Caco-2 (cell line): ENCODE measurements at regions not wholly inside any gene's neighbourhood (a gene's known extent, or its start where the extent isn't known, plus 50 kb on each side); places are given as distances from the start of the nearest gene placed in this dataset.

Experiments
- BruUV-seq: library from RNA; stranded (reverse); fragments of 400-500 nt; replicated peaks from 2 replicates; lab custom pipeline; 2021; lab: Mats Ljungman, UMichigan
- CTCF ChIA-PET: fragments of 300-600 bp; sonication (Branson Sonifier 250); formaldehyde crosslinking; loops from one replicate; lab custom pipeline; 2022; ENCODE audit warnings: antibody characterized with exemption; lab: Charles Lee
- POLR2A ChIA-PET: fragments of 300-600 bp; sonication (Branson Sonifier 250); formaldehyde crosslinking; loops from one replicate; lab custom pipeline; 2022; ENCODE audit warnings: antibody characterized with exemption; lab: Charles Lee
- DNase-seq, 2 experiments: peaks; one replicate each; pipeline versions ENCODE4 v3.0.0 to v3.0.0-alpha.2; 2020 to 2022
- H3K27me3 ChIP-seq: replicated peaks from 2 replicates; pipeline ENCODE4 v1.6.0; 2011; ENCODE audit warnings: low read length; ENCODE audit not compliant: control insufficient read depth, insufficient read depth
- H3K36me3 ChIP-seq: 2 replicates; pipeline ENCODE4 v1.5.1; 2011; ENCODE audit warnings: low read length; ENCODE audit not compliant: control insufficient read depth, insufficient read depth
- H3K4me1 ChIP-seq: fragments of 250-450 bp; sonication (Bioruptor Pico); 2 replicates; pipeline ENCODE4 v1.5.1; 2020; ENCODE audit warnings: mild to moderate bottlenecking
- H3K4me3 ChIP-seq: 2 replicates; pipeline ENCODE4 v1.5.1; 2011; ENCODE audit warnings: low read depth, mild to moderate bottlenecking, control low read depth, low read length
- H3K9me3 ChIP-seq: fragments of 250-450 bp; sonication (Bioruptor Pico); 2 replicates; pipeline ENCODE4 v1.5.1; 2020; ENCODE audit warnings: mild to moderate bottlenecking, moderate library complexity
- H3K27ac Mint-ChIP-seq: one replicate; pipeline ENCODE4 v1.8.0; 2022; ENCODE audit warnings: mixed read lengths; ENCODE audit not compliant: unreplicated experiment
- H3K27me3 Mint-ChIP-seq: one replicate; pipeline ENCODE4 v1.8.0; 2022; ENCODE audit warnings: mixed read lengths; ENCODE audit not compliant: insufficient read depth, unreplicated experiment
- H3K36me3 Mint-ChIP-seq: one replicate; pipeline ENCODE4 v1.8.0; 2022; ENCODE audit warnings: mild to moderate bottlenecking, mixed read lengths; ENCODE audit not compliant: insufficient read depth, unreplicated experiment
- H3K4me1 Mint-ChIP-seq: one replicate; pipeline ENCODE4 v1.8.0; 2022; ENCODE audit warnings: low read depth, mixed read lengths; ENCODE audit not compliant: unreplicated experiment
- H3K4me3 Mint-ChIP-seq: one replicate; pipeline ENCODE4 v1.8.0; 2022; ENCODE audit warnings: mild to moderate bottlenecking, moderate library complexity, mixed read lengths; ENCODE audit not compliant: unreplicated experiment
- H3K9me3 Mint-ChIP-seq: one replicate; pipeline ENCODE4 v1.8.0; 2022; ENCODE audit warnings: mixed read lengths; ENCODE audit not compliant: unreplicated experiment
- intact Hi-C: fragments of 100-400 bp; cut with micrococcal nuclease; formaldehyde crosslinking; loops from one replicate; pipeline ENCODE4 v1.10.0; 2022; ENCODE audit not compliant: unreplicated experiment
- TF ChIP-seq, protein P1 (sequence below), 2 experiments: fragments of 200-600 bp in 1 of 2; IDR thresholded peaks; 1 replicate in 1 of 2; 2 replicates in 1 of 2; pipeline versions ENCODE4 v1.5.1 to v1.8.0; 2011 to 2022; ENCODE audit warnings: antibody characterized with exemption in 1 of 2, control low read depth in 1 of 2, inconsistent platforms in 1 of 2, low read depth in 1 of 2, low read length in 1 of 2, mild to moderate bottlenecking in 1 of 2, moderate library complexity in 1 of 2; ENCODE audit not compliant: insufficient read depth in 1 of 2, severe bottlenecking in 1 of 2, unreplicated experiment in 1 of 2

DNA sequence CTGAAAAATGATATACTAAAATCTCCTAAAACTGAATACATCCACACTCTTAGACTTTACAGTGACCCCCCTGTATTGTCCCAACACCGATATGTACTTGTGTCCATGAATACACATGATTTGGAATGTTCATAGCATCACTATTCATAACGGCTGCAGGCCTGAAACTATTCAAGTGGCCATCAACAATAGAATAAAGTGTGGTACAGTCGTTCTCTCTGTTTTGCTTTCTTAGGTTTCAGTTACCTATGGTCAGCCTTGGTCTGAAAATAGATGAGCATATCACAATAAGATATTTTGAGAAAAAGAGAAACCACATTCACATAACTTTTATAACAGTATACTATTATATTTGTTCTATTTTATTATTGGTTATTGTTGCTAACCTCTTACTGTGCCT is 150.6 kb downstream of the ASCL4 start:
- no peaks in the 10 kb centered on the region for H3K4me1 Mint-ChIP-seq
- TF ChIP-seq, protein P1, sequence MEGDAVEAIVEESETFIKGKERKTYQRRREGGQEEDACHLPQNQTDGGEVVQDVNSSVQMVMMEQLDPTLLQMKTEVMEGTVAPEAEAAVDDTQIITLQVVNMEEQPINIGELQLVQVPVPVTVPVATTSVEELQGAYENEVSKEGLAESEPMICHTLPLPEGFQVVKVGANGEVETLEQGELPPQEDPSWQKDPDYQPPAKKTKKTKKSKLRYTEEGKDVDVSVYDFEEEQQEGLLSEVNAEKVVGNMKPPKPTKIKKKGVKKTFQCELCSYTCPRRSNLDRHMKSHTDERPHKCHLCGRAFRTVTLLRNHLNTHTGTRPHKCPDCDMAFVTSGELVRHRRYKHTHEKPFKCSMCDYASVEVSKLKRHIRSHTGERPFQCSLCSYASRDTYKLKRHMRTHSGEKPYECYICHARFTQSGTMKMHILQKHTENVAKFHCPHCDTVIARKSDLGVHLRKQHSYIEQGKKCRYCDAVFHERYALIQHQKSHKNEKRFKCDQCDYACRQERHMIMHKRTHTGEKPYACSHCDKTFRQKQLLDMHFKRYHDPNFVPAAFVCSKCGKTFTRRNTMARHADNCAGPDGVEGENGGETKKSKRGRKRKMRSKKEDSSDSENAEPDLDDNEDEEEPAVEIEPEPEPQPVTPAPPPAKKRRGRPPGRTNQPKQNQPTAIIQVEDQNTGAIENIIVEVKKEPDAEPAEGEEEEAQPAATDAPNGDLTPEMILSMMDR (IDR thresholded peaks at IDR 0.05; ENCODE audit: insufficient read depth in 1 of 2, low read depth in 1 of 2, low read length in 1 of 2, severe bottlenecking in 1 of 2, unreplicated experiment in 1 of 2) = no peak
- Histone ChIP-seq H3K4me3 (no peak overlapping the region), H3K27me3 (no peaks in the 10 kb centered on the region), H3K36me3 (no peaks in the 10 kb centered on the region), H3K9me3 (no peaks in the 10 kb centered on the region), H3K4me1 (no peaks in the 10 kb centered on the region)
- H3K4me3 Mint-ChIP-seq = no peak overlapping the region
- POLR2A ChIA-PET = no interaction called here
- CTCF ChIA-PET = no interaction called here
- intact Hi-C loops = no loop called here
- H3K27me3 Mint-ChIP-seq = peaks cover 19% of the 10 kb centered on the region
- H3K9me3 Mint-ChIP-seq = no peaks in the 10 kb centered on the region
- no peak overlapping the region for H3K27ac Mint-ChIP-seq
- no peaks in the 10 kb centered on the region for H3K36me3 Mint-ChIP-seq
- BruUV-seq = no TSS peak
- DNase-seq = no peak

DNA sequence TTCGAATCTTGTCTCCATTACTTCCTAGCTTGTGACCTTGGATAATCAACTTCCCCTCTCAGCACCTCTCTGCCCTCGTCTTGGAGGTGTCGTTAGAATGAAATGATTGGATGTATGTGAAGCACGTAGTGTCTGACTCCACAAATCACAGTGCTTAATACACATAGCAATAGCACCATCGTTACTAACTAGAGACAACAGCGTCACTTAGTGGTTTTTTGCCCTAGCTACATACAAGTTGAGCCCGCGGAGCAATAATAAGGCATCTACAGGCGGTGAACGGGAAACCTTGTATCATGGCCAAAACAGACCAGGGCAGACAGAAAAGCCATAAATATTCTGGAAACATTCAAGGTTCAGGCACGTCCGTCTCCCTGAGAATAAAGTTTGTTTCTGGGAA is 154.9 kb downstream of the ASCL4 start:
- no peaks in the 10 kb centered on the region for H3K27me3 ChIP-seq
- peak in 1 of 2 experiments; percentile 35 for DNase-seq
- Mint-ChIP-seq H3K9me3 (no peaks in the 10 kb centered on the region), H3K36me3 (no peaks in the 10 kb centered on the region), H3K4me3 (no peak overlapping the region), H3K27ac (no peak overlapping the region), H3K27me3 (peaks cover 18% of the 10 kb centered on the region), H3K4me1 (no peaks in the 10 kb centered on the region)
- no TSS peak for BruUV-seq
- H3K4me3 ChIP-seq = no peak overlapping the region
- no peaks in the 10 kb centered on the region for H3K4me1 ChIP-seq
- intact Hi-C loops = loop anchor here (1.0 kb wide), 1 partner anchor 11 kb away; no protein-coding TSS in a partner anchor
- TF ChIP-seq, protein P1 (IDR thresholded peaks at IDR 0.05; ENCODE audit: insufficient read depth in 1 of 2, low read depth in 1 of 2, low read length in 1 of 2, severe bottlenecking in 1 of 2, unreplicated experiment in 1 of 2) = peak; percentile 21 to 47
- ChIA-PET POLR2A (no interaction called here), CTCF (interaction anchor here (0.5 to 1.2 kb wide), 3 partner anchors 11 to 1111 kb away, joined by 3 to 7 read pairs (median 3); no protein-coding TSS in a partner anchor)
- no peaks in the 10 kb centered on the region for H3K9me3 ChIP-seq
- H3K36me3 ChIP-seq = no peaks in the 10 kb centered on the region

DNA sequence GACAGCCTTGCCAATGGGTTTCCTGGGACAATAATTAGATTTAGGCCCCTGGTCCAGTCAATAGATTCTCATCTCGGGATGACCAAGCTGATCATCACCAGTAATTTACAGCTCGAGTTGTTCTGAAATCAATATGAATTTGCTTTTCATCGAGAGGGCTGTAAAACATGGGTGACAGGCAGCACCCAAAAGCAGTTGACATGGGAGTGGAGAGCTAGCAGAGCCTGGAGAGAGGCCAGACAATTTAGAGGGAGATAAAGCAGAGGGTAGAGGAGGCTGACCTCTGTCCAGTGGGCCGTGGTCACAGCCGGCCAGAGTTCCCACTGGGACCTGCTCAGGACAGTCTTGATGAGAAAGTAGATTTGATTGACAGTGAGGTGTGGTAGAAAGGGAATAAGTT is 157.3 kb downstream of the ASCL4 start:
- CTCF ChIA-PET = interaction anchor here (0.5 to 1.4 kb wide), 3 partner anchors 14 to 256 kb away, joined by 3 to 5 read pairs (median 3); no protein-coding TSS in a partner anchor
- Mint-ChIP-seq H3K4me3 (no peak overlapping the region), H3K27me3 (peaks cover 23% of the 10 kb centered on the region), H3K36me3 (no peaks in the 10 kb centered on the region), H3K9me3 (no peaks in the 10 kb centered on the region), H3K27ac (no peak overlapping the region), H3K4me1 (no peaks in the 10 kb centered on the region)
- H3K9me3 ChIP-seq = no peaks in the 10 kb centered on the region
- no peaks in the 10 kb centered on the region for H3K4me1 ChIP-seq
- DNase-seq = no peak
- no peak overlapping the region for H3K4me3 ChIP-seq
- TF ChIP-seq, protein P1 (IDR thresholded peaks at IDR 0.05; ENCODE audit: insufficient read depth in 1 of 2, low read depth in 1 of 2, low read length in 1 of 2, severe bottlenecking in 1 of 2, unreplicated experiment in 1 of 2) = no peak
- no peaks in the 10 kb centered on the region for H3K27me3 ChIP-seq
- H3K36me3 ChIP-seq = no peaks in the 10 kb centered on the region
- POLR2A ChIA-PET = no interaction called here
- BruUV-seq = no TSS peak
- intact Hi-C loops = no loop called here
